ENCODE measurements at regions not wholly inside any gene's neighbourhood (a gene's known extent, or its start where the extent isn't known, plus 50 kb on each side); places are given as distances from the start of the nearest gene placed in this dataset.

DNA sequence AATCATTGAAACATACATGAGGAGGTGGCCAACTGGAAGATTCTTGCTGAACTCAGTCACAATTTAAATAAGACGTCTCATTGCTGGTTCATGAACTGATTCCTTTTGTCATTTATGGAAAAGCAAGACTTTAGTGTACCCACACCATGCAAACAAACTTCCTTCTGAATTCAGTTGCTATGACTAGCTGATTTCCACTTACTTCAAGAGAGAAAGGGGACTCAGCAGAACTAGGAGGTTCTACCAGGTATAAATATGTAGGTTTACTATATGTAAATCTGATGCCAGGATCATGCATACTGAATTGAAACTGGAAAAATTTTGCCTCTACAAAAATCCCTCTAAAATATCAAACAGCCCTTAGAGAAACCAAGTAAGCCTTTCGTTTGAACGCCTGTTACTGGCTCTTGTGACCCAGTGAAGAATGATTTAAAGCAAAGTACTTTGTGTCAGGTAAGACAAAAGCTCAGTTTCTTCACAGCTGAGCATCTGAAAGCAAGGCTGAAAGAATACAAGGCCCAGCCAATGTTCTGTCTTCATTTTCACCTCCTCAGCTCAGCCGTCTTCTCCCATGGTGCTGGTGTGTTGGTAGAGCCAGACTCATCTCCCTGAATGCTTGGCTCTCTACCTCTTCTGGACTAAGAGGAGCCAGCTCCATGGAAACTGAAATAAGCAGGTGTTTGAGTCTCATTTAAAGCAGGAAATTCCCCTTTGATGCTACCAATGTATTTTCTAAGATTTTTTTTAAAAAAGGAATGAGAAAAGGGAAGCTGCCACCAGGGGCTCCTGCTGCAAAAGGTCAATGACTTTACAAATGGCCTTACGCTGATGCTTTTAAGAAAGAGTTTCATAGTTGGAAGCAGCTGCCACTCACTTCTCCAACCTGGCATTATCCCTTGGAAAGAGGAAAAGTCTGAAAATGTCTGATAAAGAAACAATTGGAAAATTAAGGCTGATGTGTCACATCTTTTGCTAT, 301.6 kb downstream of the EFHB start:
- TF ChIP-seq CTCF (IDR thresholded peaks at IDR 0.05) (no peak), POLR2AphosphoS5 (IDR thresholded peaks at IDR 0.05) (no peak)
